HCT116 (cell line): ENCODE measurements at regions not wholly inside any gene's neighbourhood (a gene's known extent, or its start where the extent isn't known, plus 50 kb on each side); places are given as distances from the start of the nearest gene placed in this dataset.

Source experiments
- CTCF ChIP-seq, 3 experiments: fragments of 200-600 bp in 1 of 3; sonication (generic) in 1 of 3; IDR thresholded peaks in 2 of 3; conservative IDR thresholded peaks in 1 of 3; 2 replicates each; pipeline ENCODE4 v1.5.1; 2012 to 2017; ENCODE audit warnings: low read depth in 2 of 3, low read length in 2 of 3, antibody characterized with exemption in 1 of 3, borderline replicate concordance in 1 of 3, control low read depth in 1 of 3, mild to moderate bottlenecking in 1 of 3, mixed read lengths in 1 of 3, mixed run types in 1 of 3, moderate library complexity in 1 of 3; ENCODE audit not compliant: insufficient read depth in 1 of 3
- EZH2 ChIP-seq: fragments of 200-600 bp; sonication (generic); IDR thresholded peaks from 2 replicates; pipeline ENCODE4 v1.6.1; 2017; ENCODE audit warnings: antibody characterized with exemption, mixed run types
- MAX ChIP-seq: IDR thresholded peaks from 2 replicates; pipeline ENCODE4 v1.6.1; 2012
- POLR2A ChIP-seq: IDR thresholded peaks from 2 replicates; pipeline ENCODE4 v1.7.0; 2011; ENCODE audit warnings: borderline replicate concordance; ENCODE audit not compliant: insufficient read depth, insufficient read length; ENCODE audit errors: extremely low read depth
- REST ChIP-seq: IDR thresholded peaks from 2 replicates; pipeline ENCODE4 v1.6.1; 2012; ENCODE audit warnings: low read depth
- SIN3A ChIP-seq: IDR thresholded peaks from 2 replicates; pipeline ENCODE4 v1.6.1; 2012; ENCODE audit warnings: low read depth
- ZBTB33 ChIP-seq: IDR thresholded peaks from 2 replicates; pipeline ENCODE4 v1.6.1; 2011; ENCODE audit warnings: mild to moderate bottlenecking, low read length, moderate library complexity; ENCODE audit not compliant: insufficient replicate concordance; ENCODE audit errors: extremely low read depth
- ZNF274 ChIP-seq: fragments of 200-500 bp; sonication (Bioruptor generic); IDR thresholded peaks from 2 replicates; pipeline ENCODE4 v1.6.1; 2014; ENCODE audit warnings: mild to moderate bottlenecking, low read depth, low read length, inconsistent platforms

- TF ChIP-seq ZBTB33 (no peak), MAX (no peak), EZH2 (no peak), SIN3A (no peak), CTCF (IDR thresholded peaks at IDR 0.05 in 2 of 3, conservative IDR thresholded peaks at IDR 0.05 in 1 of 3; ENCODE audit: borderline replicate concordance in 1 of 3, insufficient read depth in 1 of 3, low read depth in 2 of 3, low read length in 2 of 3) (no peak), ZNF274 (no peak), POLR2A (no peak), REST (no peak)
Observed at GRCh38 chrY:7358103-7358752, 446.7 kb upstream of the AMELY start.
